Heart left ventricle (tissue), 13 donors: ENCODE measurements at regions not wholly inside any gene's neighbourhood (a gene's known extent, or its start where the extent isn't known, plus 50 kb on each side); places are given as distances from the start of the nearest gene placed in this dataset.

Experiments
- POLR2A ChIP-seq, 2 donors: fragments of 450-650 bp; IDR thresholded peaks; one replicate each; pipeline ENCODE4 v1.6.1; 2017; ENCODE audit warnings: antibody characterized with exemption in 2 of 2, mild to moderate bottlenecking in 2 of 2, moderate library complexity in 2 of 2
- TF ChIP-seq, protein P1 (sequence below), 12 donors: fragments of 200-600 bp; sonication (generic) in 4 of 12; IDR thresholded peaks; one replicate each; pipeline versions ENCODE4 v1.5.0 to v1.8.0; 2018 to 2022; ENCODE audit warnings: antibody characterized with exemption in 12 of 12, mild to moderate bottlenecking in 5 of 12
- donor health status: ischemic (EF 13 %, LVEDD 7.1; RV severe dilation, severe dysfunction).
- donor health status: DM: no; HTN: yes; CAD: no.
- donor health status: DM: no; HTN: no; CAD: no.
- donor health status: ischemic (EF 25% LVEDD 6.9; RV normal size, moderate dysfunction).
- donor health status: ischemic (EF 25% LVEDD 5.7; RV mildly dilated, moderate dysfunction).
- donor health status: ischemic (EF 35%, LVEDD 5.7; RV mildly dilated, moderate dysfunction).
- donor health status: nonischemic (EF 11% LVEDD 7.7; RV severe dilation, severe dysfunction).
- donor health status: DM: yes; HTN: yes; CAD: no.
- donor health status: PGD.
- donor health status: ischemic (EF 29% LVEDD 5.4; RV normal size, mild dysfunction).
- donor health status: nonischemic (EF 23%, LVEDD 6.1; RV moderate dilation, normal function).

DNA sequence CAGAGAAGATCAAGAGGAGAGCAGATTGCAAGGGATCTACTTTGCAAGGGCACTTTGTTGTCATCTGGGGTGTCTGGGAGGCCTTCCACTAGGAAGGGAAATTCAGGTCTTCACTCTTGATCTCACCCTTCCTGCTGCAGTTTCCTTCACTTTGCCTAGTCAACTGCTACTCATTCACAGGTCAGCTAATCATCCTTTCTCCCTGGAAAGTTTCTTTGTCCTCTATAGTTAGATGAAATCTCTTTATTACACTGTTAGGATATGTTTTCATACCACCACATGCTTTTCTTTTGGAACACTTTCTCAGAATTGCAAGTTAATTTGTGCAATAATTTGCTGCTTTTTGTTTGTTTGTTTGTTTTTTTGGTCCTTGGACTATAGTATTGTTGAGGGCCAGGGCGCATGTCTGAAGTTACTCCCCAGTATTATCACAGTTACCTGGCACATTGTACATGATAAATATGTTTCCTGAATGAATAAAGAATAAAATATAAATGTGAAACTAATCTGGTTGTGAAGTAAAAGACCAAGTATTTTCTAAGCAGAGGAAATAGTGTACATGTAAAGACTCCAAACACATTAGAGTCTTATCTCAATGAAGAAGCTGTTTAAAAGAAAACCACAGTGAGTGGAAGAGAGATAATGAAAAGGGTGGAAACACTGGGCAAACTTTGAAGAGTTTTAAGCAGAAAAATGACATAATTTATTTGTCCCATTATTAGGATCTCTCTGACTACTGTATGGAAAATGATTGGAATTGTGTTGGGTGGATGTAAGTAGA is 139.9 kb upstream of the DGKB start:
- TF ChIP-seq, protein P1, sequence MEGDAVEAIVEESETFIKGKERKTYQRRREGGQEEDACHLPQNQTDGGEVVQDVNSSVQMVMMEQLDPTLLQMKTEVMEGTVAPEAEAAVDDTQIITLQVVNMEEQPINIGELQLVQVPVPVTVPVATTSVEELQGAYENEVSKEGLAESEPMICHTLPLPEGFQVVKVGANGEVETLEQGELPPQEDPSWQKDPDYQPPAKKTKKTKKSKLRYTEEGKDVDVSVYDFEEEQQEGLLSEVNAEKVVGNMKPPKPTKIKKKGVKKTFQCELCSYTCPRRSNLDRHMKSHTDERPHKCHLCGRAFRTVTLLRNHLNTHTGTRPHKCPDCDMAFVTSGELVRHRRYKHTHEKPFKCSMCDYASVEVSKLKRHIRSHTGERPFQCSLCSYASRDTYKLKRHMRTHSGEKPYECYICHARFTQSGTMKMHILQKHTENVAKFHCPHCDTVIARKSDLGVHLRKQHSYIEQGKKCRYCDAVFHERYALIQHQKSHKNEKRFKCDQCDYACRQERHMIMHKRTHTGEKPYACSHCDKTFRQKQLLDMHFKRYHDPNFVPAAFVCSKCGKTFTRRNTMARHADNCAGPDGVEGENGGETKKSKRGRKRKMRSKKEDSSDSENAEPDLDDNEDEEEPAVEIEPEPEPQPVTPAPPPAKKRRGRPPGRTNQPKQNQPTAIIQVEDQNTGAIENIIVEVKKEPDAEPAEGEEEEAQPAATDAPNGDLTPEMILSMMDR (IDR thresholded peaks at IDR 0.05), result no peak
- TF ChIP-seq POLR2A (IDR thresholded peaks at IDR 0.05), result no peak
